Stimulated activated CD8-positive, alpha-beta memory T cell treated with anti-CD3 and anti-CD28 coated beads, Interleukin-15, amount 100 ng/mL, for 48 hours (primary cell): ENCODE measurements at regions not wholly inside any gene's neighbourhood (a gene's known extent, or its start where the extent isn't known, plus 50 kb on each side); places are given as distances from the start of the nearest gene placed in this dataset.
A peak's percentile ranks its signal among the peaks of the same experiment; 100 is the strongest.
"Not testable (repeated sequence)": the region's sequence is repeated elsewhere in the genome, so short reads cannot be mapped to it uniquely, and the experiment has no call there.

Experiments
- DNase-seq, 2 donors: peaks; one replicate each; pipeline ENCODE4 v3.0.0-alpha.2; 2020; ENCODE audit warnings: low read depth in 2 of 2

- no peak for DNase-seq
Observed at GRCh38 chr19:13712767-13713201, 51.5 kb upstream of the MRI1 start.

DNA sequence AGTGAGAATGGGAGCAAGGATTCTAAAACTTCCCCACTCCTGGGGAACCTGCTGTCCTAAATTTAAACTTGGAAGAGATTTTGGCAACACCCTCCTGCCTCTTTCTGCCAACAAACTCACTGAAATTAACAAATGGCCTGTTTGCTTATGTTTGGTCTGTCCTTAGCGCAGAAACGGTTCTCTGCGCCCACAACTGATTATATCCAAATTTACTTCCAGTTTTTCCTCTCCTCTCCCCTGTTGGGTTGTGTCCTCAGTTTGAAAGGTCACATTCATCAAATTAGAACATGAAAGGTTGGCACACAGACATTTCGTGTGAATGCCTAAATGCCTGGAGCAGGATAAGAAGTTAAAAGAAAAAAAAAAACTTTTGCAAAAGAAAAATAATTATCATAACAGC lies 56.4 kb upstream of the MRI1 start:
- no peak for DNase-seq

DNA sequence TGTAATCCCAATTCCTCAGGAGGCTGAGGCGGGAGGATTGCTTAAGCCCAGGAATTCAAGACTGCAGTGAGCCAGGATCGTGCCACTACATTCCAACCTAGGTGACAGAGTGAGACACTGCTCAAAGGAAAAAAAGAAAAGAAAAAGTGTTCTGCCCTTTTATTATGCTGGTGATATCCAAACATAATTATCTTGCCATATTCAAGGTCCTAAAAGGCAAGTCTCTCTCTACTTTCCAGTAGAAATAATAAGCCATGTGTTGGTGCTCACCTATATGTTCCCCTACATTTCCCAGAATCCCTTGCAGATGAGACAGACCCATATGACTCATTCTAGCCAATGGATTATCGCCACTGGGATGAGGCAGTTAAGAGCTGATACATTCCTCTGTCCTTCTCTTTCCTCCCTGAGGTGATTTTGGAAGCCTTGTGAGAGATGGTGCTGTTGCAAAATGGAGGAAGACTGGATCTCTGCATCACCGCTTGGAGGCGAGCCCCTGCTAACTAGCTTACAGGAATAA lies 58.3 kb upstream of the MRI1 start:
- no peak for DNase-seq

DNA sequence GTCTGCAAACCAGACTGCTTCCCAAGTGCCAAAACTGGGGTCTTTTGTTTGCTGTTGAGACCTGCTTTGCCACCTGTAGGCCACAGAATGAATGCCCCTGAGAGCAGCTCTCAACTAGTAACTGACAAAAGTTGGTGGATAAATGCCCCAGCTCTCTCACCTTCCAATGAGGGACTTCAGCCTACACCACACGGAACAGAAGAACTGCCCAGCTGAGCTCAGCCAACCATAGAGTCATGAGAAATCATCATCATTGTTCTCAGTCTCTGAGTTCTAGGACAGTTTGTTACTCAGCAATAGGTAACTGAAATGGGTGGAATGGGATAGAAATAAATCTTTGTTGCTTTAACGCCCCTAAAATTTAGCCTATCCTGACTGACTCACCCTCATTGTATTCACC lies 59.1 kb upstream of the MRI1 start:
- no peak for DNase-seq

DNA sequence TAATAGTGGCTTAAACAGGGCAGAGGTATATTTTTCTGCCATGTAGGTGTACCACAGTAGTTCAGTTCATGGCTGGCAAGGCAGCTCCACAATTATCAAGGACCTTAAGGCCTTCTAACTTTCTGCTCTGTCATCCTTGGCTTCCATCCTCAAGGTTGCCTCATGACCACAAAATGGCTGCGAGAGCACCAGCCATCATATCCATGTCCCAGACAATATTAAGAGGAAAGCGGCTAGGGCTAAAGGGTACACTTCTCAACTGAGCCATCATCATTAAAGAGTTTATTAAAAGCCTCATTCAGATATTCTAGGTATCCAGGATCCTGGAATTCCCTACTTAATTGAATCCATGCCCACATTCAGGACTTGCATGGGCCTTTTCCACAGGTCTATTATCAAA lies 62.7 kb upstream of the MRI1 start:
- DNase-seq: no peak

- DNase-seq: no peak
Observed at GRCh38 chr19:13700621-13701020, 63.7 kb upstream of the MRI1 start.

- no peak for DNase-seq
Observed at GRCh38 chr19:13699786-13700185, 64.5 kb upstream of the MRI1 start.

GRCh38 chr19:13696839-13697238 lies 67.5 kb upstream of the MRI1 start:
- DNase-seq: no peak

GRCh38 chr19:13693889-13694288 lies 70.4 kb upstream of the MRI1 start:
- no peak for DNase-seq

GRCh38 chr19:13691569-13692435 lies 72.5 kb upstream of the MRI1 start:
- DNase-seq: no peak

DNA sequence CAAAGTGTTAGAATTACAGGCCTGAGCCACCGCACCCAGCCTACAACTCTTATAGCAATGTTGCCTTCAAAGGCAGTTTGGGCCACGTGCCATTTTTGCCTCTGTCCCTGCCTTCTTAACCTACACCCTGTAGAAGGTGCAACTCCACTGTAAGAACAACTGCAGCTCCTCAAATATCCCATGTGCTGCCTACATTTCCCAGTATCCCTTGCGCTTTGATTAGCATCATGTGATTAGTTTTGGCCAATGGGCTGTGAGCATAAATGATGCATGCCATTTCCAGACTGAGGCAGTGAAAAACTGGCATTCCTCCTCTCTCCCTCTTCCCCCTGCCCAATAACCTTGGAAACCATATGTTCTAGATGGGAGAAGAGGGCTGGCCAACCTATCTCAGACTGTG lies 75.2 kb upstream of the MRI1 start:
- no peak for DNase-seq

DNA sequence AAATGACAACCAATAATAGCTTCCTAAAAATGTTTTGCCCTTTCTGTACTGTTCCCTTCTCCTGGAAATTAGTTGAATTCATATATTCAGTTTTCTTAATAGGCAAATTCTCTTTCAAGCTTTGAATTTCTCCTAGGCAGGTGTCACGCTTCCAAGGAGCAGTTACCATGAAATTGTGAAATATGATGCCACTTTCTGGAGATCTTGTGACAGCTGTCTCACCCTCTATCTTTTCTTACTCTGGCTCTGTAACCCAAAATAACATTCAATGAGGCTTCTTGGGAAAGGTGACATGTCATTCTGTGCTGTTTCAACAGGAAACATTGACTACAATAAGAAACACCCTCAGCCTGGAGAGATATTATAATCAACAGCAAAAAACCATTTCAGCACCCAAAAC lies 80.3 kb upstream of the MRI1 start:
- no peak for DNase-seq

DNA sequence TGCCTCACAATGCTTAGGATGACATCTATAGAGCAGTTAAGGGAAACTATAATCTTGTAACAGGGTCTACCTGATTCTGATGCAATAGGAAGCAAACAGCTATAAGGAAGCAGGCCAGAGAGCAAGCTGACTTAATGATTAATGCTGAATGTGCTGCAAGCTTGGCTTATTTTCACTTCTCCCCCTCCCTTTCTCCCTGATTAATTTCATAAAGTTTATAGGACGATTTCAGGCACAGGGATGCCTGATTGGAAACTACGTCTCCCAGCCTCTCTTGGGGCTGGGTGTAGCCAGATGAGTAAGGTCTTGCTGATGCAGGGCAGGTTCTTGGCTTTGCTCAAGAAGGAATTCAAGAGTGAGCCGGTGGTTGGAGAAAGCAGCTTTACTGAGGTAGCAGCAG lies 82.8 kb upstream of the MRI1 start:
- no peak for DNase-seq

DNA sequence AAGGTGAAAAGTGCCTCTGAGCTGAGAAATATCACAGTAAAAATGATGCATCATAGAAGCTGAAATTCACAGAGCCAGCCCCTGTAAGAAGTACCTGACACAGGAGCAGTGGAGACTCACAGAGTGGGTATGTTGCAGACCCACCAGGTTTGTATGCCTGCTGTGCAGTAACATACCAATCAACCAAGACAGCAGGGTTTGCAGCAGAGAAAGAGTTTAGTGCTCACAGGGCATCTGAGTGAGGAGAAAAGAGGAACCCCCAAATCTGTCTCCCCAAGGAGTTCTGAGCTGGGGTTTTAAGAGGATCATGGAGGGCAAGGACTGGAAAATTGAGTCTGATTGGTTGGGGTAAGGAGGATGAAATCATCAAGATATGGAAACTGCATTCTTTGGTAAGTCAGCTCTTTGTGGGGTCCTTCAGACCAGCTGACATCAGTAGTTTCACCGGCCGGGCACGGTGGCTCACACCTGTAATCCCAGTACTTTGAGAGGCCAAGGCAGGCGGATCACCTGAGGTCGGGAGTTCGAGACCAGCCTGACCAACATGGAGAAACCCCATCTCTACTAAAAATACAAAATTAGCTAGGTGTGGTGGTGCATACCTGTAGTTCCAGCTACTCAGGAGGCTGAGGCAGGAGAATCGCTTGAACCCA lies 83.5 kb upstream of the MRI1 start:
- DNase-seq: not testable (repeated sequence)

DNA sequence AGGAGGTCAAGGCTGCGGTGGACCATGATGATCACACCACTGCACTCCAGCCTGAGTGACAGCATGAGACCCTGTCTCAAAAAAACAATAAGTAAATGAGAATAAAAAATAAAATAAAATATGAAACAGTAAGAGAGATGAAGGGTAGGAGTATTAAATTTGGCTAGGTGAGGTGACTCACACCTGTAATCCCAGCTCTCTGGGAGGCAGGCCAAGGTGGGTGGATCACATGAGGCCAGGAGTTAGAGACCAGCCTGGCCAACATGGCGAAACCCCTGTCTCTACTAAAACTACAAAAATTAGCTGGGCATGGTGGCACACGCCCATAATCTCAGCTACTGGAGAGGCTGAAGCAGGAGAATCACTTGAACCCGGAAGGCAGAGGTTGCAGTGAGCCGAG lies 87.4 kb upstream of the MRI1 start:
- not testable (repeated sequence) for DNase-seq

GRCh38 chr19:13672480-13673175 lies 91.7 kb upstream of the MRI1 start:
- DNase-seq: peak in 1 of 2 donors; percentile 4

DNA sequence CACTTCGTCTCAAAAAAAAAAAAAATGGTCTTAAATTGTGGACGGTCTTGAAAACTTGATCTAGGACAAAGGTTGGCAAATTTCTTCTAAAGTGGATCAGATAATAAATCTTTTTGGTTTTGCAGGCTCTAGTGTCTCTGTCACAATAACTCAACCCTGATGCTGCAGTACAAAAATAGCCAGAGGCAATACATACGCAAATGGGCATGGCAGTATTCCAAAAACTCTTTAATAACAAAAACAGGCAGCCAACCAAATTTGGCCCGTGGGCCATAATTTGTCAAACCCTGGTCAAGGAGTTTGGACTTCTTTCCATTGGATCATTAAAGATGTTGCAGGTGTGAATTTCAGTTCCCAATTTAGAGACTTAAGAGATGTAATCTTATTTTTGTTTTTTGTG lies 93.5 kb upstream of the MRI1 start:
- no peak for DNase-seq

GRCh38 chr19:13669780-13670355 lies 94.5 kb upstream of the MRI1 start:
- DNase-seq: no peak

DNA sequence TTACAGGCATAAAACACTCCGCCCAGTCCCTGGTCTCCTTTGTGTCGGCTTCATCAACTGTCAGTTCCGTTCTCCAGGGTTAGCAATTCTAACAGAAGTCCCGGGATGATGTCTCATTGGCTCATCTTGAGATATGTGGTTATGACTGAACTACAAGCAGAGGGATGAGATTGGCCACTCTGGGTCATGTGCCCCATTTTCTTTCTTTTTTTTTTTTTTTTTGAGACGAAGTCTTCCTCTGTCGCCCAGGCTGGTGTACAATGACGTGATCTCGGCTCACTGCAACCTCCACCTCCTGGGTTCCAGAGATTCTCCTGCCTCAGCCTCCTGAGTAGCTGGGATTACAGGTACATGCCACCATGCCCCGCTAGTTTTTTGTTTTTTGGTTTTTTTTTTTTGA lies 95.4 kb upstream of the MRI1 start:
- DNase-seq: no peak

- DNase-seq: no peak
Observed at GRCh38 chr19:13666165-13666564, 98.2 kb upstream of the MRI1 start.

DNA sequence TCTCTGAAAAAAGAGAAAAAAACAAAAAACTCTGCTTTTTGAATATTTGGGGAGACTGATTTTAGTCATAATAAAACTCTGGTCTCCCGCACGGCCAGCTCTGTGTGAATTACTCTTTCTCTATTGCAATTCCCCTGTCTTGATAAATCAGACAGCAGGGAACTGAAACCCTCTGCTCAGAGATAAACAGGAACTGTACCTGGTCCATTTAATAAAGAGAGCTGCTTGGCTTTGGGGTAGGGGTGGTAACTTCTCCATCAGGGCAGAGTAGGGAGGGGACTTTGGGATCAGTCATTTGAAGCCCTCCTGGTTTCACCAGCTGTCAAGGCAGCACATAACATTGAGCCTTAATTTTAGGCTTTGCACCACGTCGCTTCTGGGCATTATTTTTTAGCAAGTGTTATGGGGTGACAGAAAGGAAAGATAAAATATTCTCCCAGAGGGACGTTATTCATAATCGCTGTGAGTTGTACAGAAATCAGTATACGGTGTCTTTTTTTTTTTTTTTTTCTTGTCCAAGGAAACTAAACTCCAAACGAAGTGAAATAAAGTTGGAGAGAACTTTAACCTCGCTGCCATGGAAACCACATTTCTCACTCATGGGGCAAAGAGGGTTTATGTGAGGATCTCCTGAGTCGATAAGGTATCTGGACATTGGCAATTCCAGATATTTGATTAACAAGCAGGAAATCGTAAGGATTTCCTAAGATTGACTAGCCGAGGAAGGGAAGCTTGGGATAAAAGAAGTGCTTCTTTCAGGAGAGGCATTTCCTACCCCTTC lies 99.0 kb upstream of the MRI1 start:
- DNase-seq: no peak
